Stimulated activated naive CD8-positive, alpha-beta T cell treated with anti-CD3 and anti-CD28 coated beads, Interleukin-15, Interleukin-2, amounts not matched to agents 100 U/mL and 50 U/mL, for 24 hours (primary cell): ENCODE measurements at regions not wholly inside any gene's neighbourhood (a gene's known extent, or its start where the extent isn't known, plus 50 kb on each side); places are given as distances from the start of the nearest gene placed in this dataset.
"Not testable (repeated sequence)": the region's sequence is repeated elsewhere in the genome, so short reads cannot be mapped to it uniquely, and the experiment has no call there.

Experiments used
- ATAC-seq: fragments of 150-1000 bp; cut with Tn5 transposase; one replicate; pipeline ENCODE4 v1.10.0; 2021
- DNase-seq: peaks from one replicate; pipeline ENCODE4 v3.0.0; 2021

DNA sequence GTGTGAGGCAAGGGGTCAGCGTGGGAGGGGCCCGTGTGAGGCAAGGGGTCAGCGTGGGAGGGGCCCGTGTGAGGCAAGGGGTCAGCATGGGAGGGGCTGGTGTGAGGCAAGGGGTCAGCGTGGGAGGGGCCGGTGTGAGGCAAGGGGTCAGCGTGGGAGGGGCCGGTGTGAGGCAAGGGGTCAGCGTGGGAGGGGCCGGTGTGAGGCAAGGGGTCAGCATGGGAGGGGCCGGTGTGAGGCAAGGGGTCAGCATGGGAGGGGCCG lies 119.2 kb downstream of the SEPTIN14 start:
- not testable (repeated sequence) for ATAC-seq, DNase-seq

DNA sequence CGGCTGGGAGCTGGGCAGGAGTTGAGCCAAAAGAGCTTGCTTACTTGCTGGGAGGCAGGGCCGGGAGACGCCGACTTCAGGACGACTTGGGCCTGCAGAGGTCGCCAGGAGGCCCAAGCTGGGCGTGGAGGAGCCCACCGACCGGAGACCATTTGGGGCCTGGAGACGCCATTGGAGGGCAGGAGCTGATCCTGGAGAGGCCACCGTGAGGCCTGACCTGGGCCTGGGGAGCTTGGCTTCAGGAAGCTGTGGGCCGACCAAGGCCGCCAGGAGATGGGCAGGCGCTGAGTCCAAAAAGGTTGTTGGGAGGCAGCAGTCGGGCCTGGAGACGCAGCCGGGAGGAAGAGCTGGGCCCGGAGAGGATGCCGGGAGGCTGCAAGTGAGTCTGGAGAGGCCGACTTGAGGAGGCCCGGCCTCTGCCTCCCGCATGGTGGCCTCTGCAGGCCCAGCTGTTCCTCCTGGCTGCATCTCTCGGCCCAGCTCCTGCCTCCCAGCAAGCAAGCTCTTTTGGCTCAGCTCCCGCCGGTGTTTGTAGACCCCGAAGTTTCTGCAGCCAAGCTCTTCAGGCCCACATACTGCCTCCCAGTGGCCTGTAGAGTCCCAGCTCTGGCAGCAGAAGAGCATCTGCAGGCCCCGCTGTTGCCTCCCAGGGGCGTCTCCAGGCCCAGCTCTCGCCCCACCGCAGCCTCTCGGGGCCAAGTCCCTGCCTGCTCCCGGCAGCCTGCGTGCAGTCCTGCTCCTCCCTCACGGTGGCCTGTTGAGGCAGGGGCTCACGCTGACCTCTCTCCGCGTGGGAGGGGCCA lies 119.7 kb downstream of the SEPTIN14 start:
- not testable (repeated sequence) for ATAC-seq
- DNase-seq: peak; percentile 8

DNA sequence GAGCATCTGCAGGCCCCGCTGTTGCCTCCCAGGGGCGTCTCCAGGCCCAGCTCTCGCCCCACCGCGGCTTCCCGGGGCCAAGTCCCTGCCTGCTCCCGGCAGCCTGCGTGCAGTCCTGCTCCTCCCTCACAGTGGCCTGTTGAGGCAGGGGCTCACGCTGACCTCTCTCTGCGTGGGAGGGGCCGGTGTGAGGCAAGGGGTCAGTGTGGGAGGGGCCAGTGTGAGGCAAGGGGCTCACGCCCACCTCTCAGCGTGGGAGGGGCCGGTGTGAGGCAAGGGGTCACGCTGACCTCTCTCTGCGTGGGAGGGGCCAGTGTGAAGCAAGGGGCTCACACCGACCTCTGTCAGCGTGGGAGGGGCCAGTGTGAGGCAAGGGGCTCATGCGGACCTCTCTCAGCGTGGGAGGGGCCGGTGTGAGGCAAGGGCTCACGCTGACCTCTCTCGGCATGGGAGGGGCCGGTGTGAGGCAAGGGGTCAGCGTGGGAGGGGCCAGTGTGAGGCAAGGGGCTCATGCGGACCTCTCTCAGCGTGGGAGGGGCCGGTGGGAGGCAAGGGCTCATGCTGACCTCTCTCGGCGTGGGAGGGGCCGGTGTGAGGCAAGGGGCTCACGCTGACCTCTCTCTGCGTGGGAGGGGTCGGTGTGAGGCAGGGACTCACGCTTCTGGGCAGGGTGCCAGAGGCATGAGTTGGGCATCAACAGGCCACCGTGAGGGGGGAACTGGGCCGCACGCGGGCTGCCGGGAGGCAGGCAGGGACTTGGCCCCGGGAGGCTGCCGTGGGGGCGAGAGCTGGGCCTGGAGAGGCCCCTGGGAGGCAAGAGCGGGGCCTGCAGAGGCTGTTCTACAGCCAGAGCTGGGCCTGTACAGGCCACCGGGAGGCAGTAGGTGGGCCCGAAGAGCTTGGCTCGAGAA lies 120.6 kb downstream of the SEPTIN14 start:
- ATAC-seq: not testable (repeated sequence)

DNA sequence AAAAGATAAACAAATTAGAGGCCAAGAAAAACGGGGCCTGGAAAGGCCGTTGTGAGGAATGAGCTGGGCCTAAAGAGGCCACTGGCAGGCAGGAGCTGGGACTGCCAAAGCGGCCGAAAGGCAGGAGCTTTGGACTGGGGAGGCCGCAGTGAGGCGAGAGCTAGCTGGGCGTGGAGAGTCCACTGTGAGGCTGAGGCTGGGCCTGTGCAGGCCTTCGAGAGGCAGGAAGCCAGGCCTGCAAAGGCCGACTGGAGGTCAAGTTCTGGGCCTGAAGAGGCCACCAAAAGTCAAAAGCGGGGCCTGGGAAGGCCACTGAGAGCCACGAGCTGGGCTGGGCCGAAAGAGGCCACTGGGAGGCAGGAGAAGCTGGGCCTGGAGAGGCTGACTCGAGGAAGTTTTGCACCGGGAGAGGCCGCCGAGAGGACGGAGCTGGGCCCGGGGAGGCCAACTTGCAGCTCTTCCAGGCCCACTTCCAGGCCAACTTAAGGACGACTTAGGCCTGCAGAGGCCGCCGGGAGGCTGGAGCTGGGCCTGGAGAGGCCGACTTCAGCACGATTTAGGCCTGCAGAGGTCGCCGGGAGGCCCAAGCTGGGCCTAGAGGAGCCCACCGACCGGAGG lies 121.8 kb downstream of the SEPTIN14 start:
- not testable (repeated sequence) for DNase-seq, ATAC-seq

More for the DNA sequence above, 120.6 kb downstream of the SEPTIN14 start:
- DNase-seq: not testable (repeated sequence)

DNA sequence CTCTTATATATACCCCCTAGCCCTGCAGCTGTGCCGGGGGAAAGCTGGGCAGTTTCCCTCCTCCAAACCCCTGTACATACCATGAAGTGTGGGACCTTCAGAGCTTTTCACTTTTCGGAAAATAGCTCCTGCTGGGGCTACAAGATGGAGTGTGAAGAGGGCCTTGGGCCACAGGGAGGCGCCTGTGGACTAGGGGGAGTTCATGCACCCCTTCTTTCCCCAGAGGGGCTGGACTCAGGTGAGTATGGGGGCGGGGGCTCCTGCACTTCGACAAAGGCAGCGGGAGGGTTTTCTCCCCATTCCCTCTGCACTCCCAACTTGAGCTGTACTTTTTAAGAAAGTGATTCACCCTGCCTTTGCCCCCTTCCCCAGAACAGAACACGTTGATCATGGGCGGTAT lies 122.5 kb downstream of the SEPTIN14 start:
- DNase-seq, ATAC-seq: not testable (repeated sequence)

DNA sequence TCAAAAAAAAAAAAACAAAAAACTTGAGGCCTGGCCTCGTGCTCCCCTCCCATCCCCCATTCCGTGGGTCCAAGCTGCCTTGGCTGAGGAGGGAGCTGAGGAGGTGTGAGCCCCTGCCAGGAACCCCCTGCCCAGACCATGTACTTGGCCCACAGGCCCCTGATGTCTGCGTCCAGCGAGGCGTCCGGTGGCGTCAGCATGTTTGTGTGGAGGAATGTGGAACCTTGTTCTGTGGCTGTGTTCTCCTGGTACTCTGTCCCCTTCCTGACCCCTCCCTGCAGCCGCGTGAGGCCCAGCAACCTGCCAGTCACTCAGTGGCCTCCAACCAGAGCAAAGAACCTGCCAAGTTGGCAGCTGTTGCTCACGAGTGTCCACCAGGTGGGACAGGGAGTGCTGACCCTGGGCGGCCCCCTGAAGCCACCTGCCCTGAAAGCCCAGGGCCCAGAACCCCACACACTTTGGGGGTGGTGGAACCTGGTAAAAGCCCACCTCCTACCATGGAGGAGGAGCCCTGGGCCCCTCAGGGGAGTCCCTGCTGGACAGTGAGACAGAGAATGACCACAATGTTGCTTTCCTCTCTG lies 125.8 kb downstream of the SEPTIN14 start:
- DNase-seq, ATAC-seq: not testable (repeated sequence)

DNA sequence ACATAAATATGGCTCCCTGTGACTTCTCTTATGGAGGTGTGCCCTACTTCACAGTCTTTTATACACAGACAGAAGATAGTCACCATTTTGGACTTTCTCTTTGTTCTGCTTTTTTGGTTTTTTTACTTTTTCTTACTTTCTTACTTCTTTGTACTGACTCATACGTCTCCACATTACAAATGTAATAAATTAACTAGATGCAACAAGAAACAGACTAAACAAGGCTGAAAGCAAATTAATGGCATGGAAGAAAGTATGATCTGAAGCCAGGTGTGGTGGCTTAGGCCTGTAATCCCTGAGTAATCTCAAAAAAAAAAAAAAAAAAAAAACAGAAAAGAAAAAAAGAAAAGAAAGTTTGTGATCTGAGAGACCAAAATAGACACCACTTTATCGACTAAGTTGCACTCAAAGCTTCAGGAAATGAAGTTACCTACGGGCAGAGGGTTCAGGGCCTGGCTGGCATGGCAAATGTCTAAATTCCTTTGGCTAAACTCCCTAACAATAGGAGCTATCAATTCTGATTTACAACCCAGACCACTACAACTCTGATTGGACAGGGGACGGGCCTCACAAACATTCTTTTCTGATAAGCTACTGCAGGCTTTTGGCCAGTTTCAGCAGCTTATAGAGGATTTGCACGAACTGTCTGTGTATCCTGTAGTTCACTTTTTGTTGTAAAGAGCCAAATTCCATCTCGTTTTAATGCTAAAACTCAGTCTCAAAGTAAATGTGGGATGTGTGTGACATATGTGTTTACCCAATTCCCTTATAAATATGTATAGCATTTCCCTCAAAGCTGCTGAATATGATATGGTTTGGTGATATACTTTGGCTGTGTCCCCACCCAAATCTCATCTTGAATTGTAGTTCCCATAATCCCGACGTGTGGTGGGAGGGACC lies 129.1 kb downstream of the SEPTIN14 start:
- ATAC-seq (no peak), DNase-seq (no peak)

DNA sequence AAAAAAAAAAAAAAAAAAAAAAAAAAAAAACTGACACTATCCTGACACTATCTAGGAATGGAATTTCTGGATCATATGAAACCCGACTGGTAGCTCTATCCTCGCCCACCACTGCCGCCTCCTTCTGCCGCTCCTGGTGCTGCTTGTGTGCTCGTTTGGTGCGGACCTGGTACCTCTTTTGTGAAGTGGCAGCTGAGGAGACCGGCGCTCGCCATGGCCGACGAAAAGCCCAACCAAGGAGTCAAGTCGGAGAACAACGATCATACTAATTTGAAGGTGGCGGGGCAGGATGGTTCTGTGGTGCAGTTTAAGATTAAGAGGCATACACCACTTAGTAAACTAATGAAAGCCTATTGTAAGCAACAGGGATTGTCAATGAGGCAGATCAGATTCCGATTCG lies 130.6 kb downstream of the SEPTIN14 start:
- DNase-seq (no peak), ATAC-seq (no peak)

DNA sequence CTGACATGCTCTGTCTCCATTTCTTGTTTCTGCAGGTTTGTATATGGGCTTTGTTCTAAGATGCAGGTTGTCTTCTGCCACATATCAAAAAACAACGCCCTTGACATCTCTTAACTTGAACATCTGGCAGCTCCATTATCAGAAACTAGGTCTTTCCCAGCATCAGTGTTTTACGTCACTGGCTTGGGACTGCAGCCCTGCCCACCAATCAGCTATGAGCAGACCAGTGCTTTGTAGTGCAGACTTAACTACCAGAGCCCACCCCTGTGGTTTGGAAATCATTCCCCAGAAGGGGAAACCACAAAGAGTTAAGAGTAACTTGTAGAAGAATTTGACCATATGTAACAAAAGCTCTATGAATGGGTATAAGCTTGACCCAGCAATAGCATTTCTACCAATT lies 132.4 kb downstream of the SEPTIN14 start:
- ATAC-seq (no peak), DNase-seq (no peak)

DNA sequence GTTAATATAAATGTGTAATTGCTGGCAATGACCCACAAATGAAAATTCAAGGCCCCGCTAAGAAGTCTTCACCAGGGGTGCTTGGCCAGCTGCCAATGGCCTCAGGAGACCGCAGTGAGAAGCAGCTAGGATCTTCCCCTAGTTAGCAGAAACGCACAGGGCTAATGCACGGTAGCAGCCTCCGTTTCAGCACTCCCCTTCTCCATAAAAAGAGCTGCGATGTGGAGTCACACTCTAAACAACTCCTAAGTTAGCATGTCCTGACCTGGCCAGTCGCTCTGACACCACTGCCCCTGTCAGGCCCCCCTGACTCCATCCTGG lies 139.0 kb downstream of the SEPTIN14 start:
- no peak for ATAC-seq
- no peak for DNase-seq

DNA sequence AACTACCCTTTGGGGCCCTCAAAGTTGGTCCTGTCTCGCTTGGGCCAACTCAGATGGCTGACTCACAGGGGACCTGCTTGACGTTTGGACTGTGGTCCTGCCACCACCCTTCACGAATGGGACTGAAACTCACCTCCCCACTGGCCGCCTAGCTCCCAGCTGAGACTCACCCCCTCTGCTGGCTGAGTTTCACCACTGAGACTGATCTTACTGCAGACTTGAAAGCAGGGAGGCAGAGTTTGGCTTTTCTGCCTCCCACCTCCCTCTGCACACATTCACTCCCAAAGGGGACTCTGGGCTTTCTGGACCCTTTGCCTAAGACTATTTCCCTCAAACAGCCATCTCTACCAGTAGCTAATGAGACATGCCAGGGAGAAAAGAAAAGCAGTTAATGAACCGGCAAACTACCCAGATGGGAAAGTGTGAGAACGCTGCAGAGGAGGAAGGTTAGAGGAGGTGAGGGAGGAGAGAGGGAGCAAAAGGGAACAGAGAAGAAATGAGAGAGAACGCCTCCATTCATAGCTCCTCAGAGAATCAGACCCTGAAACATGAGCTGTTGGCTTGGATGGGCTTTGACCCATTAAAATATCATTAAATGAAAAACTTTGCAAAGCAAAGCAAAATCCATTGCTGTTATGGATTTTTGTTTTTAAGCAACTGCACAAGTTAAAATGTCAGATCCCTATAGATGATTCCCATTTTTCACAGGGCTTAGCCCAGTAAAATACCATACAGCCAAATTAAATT lies 139.5 kb downstream of the SEPTIN14 start:
- ATAC-seq: peak; percentile 76
- not testable (repeated sequence) for DNase-seq

DNA sequence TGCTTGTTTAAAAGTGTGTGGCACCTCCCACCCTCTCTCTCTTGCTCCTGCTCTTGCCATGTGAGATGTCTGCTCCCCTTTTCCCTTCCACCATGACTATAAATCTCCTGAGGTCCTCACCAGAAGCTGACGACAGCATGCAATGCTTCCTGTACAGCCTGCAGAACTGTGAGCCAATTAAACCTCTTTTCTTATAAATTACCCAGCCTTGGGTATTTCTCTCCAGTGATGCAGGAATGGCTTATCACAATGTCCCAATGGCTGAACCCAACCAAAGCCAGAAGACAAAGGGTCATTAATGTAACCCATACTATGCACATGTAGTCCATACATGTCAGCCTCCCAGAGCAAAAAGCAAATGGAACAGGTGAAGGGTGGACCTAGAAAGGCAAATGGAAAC lies 141.5 kb downstream of the SEPTIN14 start:
- not testable (repeated sequence) for DNase-seq, ATAC-seq

DNA sequence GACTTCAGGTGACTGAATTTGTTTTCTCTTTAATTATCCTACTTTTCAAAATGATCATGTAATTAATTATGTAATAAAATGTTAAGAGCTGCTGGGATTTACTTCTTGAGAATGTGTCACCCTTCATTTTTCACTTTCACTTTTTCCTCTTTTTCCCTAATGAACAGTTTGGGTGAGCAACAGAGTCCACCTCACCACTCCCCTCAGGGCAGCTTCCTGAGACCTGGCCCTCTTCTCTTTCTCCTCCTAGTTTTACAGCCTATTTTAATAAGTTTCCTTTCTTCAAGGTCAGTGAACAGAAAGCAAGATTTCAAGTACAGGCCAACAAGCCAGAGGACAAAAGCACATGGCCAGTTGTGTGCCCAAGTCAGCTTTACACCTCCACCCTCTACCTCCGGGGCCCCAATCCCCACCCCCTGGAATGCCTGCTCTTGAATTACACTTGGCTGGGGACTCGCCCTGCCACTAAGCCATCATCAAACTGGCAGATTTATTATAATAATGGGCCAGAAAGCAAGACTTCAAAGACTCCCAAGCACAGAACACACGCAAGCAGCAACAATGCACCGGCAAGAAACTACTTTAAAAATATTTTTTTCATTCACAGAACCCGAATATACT lies 143.1 kb upstream of the VOPP1 start:
- not testable (repeated sequence) for DNase-seq, ATAC-seq

DNA sequence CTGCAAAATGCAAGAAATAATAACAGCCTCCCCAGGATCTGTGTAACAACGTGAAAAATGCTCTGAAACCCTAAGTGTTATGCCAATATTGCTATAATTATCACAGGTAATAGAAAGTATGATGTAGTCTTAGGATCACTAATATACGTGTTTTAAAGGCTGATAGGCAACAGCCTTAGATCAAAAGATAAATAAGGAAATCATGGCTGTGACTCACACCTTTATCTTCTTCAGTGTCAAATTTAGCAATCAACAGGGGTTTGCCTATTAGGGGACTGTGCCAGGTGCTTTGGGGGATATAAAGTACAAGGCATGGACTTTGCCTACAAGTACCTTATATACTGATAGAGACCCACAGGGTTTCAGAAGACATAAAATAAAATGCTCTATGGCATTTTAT lies 142.1 kb upstream of the VOPP1 start:
- not testable (repeated sequence) for ATAC-seq, DNase-seq

DNA sequence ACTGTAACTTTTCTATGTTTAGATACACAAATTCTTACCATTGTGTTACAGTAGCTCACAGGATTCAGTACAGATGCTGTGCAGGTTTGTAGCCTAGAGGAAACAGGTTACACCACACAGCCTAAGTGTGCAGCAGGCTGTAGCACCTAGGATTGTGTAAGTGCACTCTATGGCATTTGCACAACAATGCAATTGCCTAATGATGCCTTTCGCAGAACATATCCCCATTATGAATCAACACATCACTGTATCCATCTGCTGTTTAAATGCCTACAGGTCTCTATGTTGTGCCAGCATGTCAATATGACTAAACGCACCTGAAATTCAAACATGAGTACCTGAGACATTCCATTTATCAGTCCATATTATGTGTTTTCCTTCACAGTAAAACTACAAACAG lies 138.0 kb upstream of the VOPP1 start:
- DNase-seq, ATAC-seq: not testable (repeated sequence)

DNA sequence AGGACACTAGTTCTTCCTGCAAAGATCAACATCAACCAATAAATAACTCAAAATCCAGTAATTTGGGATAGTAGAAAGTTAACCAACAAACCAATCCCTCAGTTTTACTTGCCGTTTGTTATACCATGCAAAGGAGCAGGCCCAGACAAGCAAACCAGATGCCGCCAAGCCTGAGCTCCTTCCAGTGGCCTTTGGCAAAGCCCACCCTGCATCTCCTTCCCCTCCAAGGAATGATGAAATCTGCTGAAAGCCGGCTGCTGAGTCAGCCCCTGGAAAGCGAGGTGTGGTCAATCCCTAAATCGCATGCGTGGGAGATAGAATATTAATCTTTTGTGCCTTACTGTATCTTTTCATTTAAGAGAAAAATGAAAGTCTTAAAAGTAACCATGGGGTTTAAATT lies 135.7 kb upstream of the VOPP1 start:
- ATAC-seq, DNase-seq: not testable (repeated sequence)

DNA sequence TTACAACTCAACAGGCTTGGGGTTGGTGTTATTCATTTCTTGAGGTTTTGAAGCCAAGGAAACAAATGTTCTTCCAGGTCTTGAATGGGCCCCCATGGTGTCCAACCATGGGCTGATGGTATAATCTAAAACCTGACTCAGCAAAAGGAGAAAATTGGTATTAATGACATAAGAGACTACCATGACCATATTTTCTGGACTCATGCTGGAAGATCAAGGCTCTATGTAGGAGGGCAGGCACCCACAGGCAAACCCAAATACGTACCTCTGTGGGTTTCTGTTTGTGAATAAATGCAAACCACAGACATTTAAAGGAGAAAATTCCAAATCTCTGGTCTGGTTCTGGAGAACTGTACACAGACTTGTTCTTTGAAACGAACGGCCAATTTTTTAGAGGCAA lies 135.1 kb upstream of the VOPP1 start:
- not testable (repeated sequence) for ATAC-seq, DNase-seq

DNA sequence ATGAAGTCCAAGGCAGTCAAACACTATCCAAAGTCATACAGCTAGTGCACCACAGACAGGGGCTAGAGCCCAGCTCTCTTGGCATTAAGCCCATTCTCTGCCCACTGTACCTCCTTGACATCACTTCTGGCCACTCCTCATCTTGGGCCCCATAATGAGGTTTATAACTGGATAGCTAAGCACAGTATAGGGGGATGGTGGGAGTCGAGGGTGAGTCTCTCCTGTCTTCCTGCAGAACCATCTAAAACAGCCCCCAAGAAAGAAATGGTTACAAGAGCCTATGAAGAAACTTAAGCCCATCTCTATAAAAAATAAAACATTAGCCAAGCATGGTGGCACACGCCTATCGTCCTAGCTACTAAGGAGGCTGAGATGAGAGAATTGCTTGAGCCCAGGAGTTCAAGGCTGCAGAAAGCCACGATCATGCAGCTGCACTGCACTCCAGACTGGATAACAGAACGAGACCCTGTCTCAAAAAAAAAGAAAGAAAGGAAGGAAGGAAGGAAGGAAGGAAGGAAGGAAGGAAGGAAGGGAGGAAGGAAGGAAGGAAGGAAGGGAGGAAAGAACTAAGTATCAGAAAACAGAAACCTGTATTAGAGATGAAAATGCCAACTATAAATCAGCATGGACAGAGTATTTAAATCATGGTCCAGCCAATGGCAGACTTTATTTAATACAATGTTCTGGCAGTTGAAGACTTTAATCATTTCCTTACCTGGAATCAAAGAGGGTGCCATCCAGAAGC lies 134.3 kb upstream of the VOPP1 start:
- ATAC-seq, DNase-seq: not testable (repeated sequence)

DNA sequence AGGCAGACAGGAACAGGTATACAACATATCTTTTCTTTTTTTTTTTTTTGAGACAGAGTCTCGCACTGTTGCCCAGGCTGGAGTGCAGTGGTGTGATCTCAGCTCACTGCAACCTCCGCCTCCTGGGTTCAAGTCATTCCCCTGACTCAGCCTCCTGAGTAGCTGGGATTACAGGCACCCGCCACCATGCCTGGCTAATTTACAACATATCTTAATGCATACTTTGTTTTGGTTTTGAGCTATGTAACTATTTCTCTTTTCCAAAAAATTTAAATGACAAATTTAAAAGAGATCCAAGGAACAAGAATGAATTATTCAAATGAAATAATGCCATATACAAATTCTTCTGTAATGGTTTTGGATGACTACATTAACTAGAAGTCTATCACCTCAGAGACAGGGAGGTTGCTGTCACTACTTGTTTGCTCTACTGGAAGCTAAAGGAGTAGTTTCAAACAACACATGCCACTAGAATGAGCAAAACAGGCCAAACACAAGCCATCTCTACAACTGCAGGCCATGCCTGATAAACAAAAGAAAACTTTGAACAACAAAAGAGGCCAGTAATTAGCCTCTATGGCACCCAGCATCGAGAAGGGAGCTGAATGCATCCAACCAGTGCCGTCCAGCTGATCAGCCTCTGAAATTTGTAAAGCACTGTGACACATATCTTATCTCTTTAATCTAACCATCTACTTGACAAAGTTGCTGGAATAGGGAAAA lies 133.6 kb upstream of the VOPP1 start:
- not testable (repeated sequence) for DNase-seq, ATAC-seq
